Renal cortex interstitium (tissue), 11 donors: ENCODE measurements at regions not wholly inside any gene's neighbourhood (a gene's known extent, or its start where the extent isn't known, plus 50 kb on each side); places are given as distances from the start of the nearest gene placed in this dataset.
"Not testable (repeated sequence)": the region's sequence is repeated elsewhere in the genome, so short reads cannot be mapped to it uniquely, and the experiment has no call there.

Experiments used
- DNase-seq, 11 donors: peaks; one replicate each; pipeline ENCODE4 v3.0.0-alpha.2; 2013; ENCODE audit warnings: low read depth in 9 of 11, low spot score in 4 of 11; ENCODE audit errors: extremely low read depth in 1 of 11

DNA sequence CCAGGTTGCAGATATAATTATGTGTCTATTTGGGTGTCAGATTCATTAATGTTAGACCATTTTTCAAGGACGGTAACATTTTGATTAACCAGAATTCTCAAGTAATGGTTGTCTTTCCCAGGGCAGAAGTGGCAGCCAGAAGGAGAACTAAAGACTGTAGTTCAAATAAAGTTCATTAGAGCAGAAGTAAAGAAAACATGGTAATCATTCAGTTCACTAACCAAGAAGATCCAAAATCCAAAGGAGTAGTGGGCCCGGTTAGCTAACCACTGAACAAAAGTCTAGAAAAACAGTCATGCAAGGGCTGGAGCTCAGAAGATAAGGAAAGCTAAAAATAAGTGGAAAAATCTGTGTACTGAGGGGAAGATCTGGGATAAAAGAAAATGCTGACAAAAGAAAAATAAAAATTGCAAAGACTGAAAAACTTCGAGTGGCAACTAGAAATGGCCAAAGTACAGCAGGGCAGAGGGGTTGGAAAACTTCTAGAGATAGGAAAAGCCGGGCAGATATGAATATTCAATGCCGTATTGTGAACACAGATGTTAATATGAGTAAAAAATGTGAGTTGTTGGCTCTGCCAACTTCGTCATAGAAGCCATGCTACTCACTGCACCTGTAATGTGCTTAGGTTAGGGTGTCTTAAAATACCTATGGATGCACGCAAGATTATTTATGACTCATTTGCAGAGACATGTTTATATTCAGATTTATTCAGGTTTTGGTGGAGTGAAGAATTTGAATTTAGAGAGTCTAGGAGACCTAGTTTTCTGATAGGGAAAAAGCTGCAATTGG lies 925.9 kb downstream of the LTN1 start:
- DNase-seq = peak in 3 of 11 donors; percentile 6 to 39 (median 24)

DNA sequence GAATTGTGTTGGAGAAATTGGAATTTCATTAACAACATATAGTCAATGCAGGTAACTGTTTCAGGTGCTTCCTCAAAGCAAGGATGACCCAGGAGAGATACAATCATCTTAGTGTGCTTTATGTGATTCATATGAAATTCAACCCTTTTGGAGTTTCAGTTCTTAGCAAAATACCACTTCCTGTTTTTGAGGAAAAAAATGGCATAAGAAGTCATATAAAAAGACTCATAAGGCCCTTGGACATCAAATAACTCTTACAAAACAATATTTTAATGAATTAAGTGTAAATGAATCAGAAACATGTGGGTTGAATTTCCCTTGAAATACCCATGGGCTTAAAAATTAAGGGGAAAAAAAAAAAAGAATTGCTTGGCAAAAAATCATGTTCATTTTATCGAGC lies 926.6 kb downstream of the LTN1 start:
- no peak for DNase-seq

DNA sequence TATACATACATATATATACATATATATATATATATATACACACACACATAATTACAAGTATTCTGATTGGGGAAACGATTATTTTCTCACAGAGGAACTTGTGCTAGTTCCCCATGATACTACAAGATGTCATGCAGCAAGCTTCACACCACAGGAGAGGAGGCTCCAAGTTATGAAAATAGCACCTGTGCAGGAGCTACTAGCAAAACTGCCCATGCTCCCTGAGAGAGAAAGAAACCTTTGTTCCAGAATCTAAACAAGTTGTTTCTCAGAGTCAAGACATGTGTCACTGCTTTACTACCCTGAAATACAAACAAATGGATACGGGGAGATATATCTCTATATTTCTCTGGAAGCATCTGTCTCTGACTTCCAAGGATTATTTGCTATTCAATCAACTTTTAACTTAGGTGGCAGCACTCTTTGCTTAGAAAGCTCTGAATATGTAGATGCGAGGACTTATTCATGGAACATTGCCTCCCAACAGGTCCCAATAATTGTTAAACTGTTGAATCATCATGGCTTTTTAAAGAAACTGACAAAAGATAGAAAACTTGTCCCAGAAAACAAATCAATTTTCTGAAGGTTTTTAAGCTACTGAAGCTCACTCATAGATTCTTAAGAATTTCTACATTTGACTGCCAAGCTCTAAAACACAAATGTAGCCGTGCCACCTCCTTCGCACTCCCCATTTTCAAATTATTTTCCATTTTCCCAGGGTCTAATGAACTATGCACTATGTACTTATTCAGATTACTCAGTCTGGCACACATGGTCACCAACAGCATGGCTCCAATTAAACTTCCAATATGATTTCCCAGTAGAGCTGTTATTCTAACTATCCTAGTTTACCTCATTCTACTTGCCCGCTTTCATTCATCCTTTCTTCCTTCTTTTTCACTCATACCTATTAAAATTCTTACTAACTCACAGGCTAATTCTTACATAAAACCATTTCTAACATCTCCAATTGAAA lies 929.1 kb downstream of the LTN1 start:
- no peak for DNase-seq

DNA sequence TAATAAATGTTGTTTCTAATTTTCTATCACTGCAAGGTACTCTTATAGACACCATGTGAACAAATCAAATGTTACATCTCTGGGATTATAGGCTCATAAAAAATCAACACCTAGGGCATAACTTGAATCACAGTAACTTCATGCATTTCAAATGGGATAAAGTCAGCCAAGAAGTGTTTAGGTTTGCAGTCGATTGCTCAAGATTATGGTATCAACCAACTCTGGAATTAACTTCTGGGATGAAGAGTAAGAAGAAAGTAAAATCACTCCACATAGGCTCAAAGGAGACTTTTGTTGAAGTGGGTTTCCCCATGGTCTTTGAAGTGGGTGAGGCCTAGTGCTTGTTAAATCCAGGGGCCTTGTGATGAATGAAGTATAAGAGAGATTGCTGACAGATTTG lies 939.7 kb downstream of the LTN1 start:
- not testable (repeated sequence) for DNase-seq

DNA sequence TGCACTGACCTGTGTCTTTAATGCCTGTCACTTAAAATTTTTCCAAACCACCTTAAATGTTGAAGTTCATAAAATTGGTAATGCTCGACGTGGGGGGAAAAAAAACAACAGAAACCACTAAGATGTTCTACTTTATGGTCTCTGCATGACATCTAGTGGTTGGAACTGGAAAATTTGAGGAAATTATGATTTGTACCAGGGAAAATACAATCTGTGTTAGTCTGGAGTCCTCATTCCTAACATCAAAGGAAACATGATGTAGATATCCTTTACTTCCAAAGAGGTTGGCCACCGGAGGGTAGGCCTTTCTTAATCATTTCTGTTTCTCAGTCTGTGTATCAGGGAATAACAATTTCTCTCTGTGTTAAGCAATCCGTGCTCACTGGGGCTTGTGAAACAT lies 941.0 kb downstream of the LTN1 start:
- peak in 4 of 11 donors; percentile 20 to 33 (median 28) for DNase-seq

DNA sequence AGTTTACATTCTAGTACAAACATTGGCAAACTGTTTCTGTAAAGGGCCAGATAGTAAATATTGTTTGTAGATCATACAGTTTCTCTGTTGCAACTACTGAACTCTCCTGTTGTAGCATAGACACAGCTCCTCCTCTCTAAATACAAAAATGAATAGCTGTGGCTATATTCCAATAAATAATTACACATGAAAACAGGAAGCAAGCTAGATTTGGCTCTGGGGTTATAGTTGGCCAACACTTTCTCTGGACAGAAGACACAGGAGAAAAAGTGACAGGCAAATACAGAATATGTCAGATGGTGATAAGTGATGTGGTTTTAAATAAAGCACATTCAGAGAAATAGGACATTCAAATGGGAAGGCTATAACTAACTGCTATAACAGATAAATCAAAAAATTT lies 957.0 kb downstream of the LTN1 start:
- not testable (repeated sequence) for DNase-seq

DNA sequence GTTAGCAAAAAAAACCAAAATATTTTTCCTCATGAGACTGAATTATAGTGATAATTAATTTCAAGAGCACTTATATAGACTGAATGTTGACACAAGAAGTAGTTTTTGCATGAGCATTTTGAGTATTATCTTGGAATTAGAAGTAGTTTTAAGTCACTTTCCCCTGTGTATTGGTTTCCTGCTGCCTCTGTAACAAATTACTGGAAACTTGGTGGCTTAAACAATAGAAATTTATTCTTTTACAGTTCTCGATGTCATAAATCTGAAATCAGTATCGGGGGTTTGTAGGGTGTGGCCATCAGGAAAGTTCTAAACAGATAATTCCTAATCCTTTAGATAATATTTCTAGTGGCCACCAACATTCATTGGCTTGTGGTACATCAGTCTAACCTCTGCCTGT lies 957.8 kb downstream of the LTN1 start:
- DNase-seq = not testable (repeated sequence)

DNA sequence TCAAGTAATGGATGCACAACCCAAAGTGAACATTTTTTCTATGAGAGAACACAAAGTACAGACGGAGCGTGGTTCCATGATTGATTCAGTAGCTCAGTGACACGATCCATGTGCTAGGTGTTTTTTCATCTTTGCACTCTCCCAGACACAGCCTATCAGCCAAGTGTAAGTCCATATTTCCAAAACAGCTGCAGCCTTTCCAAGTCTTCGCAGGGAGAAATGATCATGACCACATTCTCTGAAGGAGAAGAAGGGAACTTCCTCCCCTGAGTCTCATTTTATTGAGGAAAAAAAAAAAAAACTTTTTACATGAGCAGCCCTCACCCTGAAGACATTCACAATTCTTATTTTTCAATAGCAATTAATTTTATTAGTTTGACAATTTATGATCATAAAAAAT lies 958.3 kb downstream of the LTN1 start:
- DNase-seq = peak in 7 of 11 donors; percentile 4 to 46 (median 25)

DNA sequence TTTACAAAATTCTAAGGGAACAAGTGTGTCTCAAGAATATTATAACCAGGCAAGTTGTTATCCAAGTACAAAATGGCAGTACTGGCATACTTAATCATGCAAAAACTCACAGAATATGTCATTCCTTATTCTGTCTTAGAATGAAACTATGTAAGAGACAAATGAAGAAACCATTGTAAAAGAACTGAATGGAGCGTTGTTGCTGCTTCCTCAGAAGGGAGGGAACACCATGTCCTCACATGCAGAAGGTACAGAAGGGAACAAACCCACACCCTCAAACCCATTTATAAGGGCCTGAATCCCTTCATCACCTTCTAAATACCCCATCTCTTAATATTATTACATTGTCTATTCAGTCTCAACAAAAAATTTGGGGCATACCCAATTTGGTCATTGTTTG lies 960.0 kb downstream of the LTN1 start:
- DNase-seq = not testable (repeated sequence)

DNA sequence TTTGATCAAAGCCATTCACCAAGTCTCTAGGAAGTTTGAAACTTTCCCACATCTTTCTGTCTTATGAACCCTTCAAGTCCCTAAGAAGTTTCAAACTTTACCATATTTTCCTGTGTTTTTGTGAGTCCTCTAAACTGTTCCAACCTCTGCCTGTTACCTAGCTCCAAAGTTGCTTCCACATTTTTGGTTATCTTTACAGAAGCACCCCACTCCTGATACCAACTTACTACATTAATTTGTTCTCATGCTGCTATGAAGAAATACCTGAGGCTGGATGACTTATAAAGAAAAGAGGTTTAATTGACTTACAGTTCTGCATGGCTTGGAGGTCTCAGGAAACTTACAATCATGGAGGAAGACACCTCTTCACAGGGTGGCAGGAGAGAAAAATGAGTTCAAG lies 961.6 kb downstream of the LTN1 start:
- DNase-seq = not testable (repeated sequence)

DNA sequence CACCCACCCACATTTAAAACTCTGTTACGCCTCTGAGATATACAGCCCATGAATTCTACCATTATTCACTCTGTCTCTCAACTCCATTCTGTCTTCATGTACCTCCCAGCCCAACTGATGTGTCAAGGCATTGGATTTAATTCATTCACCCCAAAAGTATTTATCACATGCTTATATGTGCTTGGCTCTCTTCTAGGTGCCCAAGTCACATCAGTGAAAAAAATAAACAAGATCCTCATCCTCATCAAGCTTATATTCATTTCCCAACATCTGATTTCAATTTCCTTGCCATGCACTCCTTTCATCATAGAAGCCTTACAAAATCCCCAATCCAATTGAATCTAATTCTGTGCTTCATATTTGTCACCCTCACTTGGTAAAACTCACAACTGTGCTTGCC lies 967.6 kb downstream of the LTN1 start:
- no peak for DNase-seq

DNA sequence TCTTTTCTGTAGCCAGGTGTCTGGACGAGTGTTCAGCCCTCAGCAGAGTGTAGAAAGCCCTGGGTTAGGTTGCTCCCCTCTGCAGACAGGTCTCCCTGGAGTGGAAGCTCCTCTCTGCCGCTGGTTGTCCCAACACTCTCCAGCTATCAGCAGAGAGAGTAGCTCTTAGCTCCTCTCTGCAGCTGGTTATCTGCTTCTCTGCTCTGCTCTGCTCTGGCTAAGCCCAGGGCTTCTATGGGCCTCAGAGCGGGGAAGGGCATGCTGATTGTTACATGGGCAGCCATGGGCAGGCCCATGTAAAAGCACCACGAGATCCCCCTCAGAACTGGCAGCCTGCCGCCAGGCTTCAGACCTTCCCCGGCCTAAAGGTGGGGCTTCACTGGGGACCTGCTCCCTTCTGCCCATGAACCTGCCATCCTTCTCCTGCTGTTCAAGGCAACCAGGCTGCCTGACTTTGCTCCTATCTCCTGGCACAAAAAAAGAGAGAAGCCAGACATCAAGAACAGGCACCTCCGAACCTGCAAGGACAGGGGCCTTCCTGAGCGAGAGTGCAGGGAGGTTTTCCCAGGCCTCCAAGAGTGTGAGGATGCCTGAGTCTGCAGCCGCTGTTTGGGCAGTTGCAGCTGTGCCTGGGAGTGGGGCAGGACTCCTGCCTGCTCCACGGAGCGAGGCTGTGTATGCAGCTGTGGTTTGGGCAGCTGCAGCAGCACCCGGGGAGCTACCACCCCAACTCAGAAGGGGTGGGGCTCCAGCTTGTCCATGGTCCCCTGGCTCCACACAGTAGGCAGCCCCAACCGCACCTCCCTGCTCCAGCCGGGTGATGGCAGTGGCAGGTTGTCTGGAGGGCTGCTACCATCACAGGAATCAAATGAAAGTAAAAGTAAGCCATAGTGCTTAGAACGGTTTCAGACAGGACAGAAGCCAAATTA lies 973.7 kb downstream of the LTN1 start:
- no peak for DNase-seq

DNA sequence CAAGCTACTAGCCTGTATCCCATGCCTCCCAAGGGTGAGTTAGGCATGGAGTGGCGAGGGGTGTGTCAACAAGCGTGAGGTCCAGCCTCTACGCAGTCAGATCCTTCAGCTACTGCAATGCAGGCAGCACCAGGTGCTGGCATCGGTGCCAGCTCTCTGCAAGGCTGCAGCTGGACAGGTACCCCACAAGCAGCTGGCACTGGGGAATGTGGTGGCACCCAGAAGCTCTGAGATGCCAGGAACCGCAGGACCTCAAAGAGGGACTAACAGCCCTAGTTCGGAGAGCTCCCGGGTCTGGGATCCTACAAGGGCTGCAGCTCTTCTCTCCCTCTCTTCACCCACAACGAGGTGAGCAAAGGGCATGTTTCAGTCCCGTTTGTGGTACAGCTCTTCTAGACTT lies 974.5 kb downstream of the LTN1 start:
- DNase-seq = no peak

DNA sequence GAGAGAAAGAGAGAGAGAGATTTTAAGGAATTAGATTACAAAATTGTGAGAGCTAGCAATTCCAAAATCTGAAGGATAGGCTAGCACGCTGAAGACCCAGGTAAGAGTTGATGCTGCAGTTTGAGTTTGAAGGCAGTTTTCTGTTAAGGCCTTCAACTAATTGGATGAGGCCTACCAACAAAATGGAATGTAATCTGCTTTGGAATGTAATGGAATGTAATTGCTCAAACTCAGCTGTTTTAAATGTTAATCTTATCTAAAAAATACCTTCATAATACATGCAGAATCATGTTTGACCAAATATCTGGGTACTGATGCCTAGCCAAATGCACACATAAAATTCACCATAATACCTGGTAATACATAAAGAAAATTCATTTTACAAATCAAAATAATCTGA lies 976.1 kb downstream of the LTN1 start:
- DNase-seq = no peak

DNA sequence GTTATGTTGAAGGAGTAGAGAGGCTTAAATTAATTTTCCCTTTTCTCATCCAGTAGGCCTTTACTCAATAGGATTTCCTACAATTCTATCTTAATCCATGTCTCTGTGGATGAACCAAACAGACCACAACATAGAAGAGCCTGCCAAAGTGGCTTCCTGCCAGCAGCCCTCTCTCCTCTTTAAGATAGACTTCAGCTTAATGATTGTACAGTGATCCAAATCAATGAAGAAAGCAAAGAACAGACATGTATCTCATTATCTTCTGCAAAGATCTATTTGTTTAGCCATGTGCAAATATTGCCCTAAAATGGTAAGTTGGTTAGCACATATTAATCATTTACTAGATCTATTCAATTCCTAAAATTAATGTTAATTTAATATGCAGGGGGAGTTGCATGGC lies 979.6 kb downstream of the LTN1 start:
- not testable (repeated sequence) for DNase-seq

DNA sequence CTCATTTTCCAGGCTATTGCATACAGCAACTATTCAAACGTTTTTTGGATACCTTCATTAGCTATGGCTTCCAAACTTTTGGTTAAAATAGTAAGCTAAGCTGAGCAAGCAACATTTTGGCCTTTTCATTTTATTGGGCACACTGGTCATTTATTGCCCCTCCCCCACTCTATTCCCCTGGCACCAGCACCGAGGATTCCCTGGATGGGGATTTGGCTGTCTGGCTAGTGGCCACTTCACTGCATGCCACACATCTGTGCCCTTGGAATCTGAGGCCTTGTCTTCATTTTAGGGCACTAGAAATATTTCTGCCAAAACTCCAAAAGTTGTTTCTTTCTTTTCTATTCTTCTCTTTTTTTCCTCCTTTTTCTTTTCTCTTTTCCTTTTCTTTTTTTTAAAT lies 980.7 kb downstream of the LTN1 start:
- not testable (repeated sequence) for DNase-seq

DNA sequence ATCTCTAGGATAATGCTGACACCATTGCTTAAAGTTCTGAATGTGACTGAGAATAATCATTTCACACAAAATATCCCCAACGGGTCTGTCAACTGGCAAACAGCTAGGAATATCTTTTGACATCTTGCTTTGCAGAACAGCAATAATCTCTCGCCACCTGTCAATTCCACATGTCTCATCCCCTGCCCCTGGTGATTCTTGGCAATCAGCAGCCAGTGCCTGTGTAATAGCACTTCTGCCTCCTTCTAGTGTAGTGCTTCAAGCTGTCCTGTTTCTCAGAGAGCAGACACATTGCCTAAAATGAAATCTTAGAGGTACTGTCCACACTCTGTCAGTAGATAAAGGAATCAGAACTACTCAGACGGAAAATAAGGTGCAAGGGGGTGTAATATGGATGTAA lies 984.4 kb downstream of the LTN1 start:
- DNase-seq = not testable (repeated sequence)

DNA sequence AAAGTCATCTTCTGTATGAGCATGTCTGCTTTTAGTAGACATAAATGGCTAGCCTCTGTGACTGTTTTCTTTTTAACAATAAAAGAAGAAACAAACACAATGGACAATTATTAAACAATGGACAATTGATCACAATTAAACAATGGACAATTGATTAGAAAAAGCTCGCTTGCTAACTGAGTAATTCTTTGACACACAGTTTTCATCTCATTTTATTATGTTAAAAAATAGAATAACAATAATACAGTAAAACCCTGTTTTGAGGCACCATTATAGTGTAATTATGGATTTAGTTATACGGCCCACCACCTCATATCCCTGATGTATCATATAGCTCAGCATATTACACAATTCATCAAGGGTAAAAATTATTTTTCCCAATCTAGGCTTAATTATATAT lies 989.0 kb downstream of the LTN1 start:
- not testable (repeated sequence) for DNase-seq

DNA sequence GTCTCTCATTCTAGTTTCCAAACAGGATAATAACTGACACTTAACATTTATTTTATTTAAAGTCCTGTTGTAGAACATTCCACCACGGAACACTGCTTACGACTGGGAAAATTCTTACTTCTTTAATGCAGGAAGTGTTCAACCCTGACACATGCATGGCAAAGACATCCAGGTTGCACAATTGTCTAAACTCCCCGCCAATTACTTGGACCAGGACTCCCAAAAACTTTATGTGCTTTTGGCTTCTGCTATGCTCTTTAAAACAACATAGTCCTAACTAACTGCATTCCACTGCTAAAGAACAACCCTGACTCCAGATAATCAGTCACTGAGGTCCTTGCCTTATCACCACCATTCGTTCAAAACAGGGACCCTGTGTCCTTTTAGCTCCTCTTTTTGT lies 995.8 kb downstream of the LTN1 start:
- DNase-seq = not testable (repeated sequence)
